HFFc6 (cell line): ENCODE measurements at regions not wholly inside any gene's neighbourhood (a gene's known extent, or its start where the extent isn't known, plus 50 kb on each side); places are given as distances from the start of the nearest gene placed in this dataset.

Source experiments
- DNase-seq: peaks from one replicate; pipeline ENCODE4 v3.0.0-alpha.2; 2018
- H3K27ac Mint-ChIP-seq: 2 replicates; pipeline ENCODE4 v1.8.0; 2020; ENCODE audit warnings: mild to moderate bottlenecking, mixed read lengths
- H3K27me3 Mint-ChIP-seq: 2 replicates; pipeline ENCODE4 v1.8.0; 2021; ENCODE audit warnings: mild to moderate bottlenecking, moderate library complexity, mixed read lengths; ENCODE audit not compliant: insufficient read depth
- H3K36me3 Mint-ChIP-seq: 2 replicates; pipeline ENCODE4 v1.8.0; 2021; ENCODE audit warnings: low read depth, mixed read lengths
- H3K4me1 Mint-ChIP-seq: 2 replicates; pipeline ENCODE4 v1.8.0; 2020; ENCODE audit warnings: low read depth, mixed read lengths
- H3K4me3 Mint-ChIP-seq: 2 replicates; pipeline ENCODE4 v1.8.0; 2020; ENCODE audit warnings: mild to moderate bottlenecking, moderate library complexity, mixed read lengths
- H3K9me3 Mint-ChIP-seq: 2 replicates; pipeline ENCODE4 v1.8.0; 2020; ENCODE audit warnings: mild to moderate bottlenecking, mixed read lengths
- TF ChIP-seq, protein P1 (sequence below): fragments of 200-600 bp; sonication (generic); IDR thresholded peaks from 2 replicates; pipeline ENCODE4 v1.5.0; 2021; ENCODE audit warnings: antibody characterized with exemption, mild to moderate bottlenecking

DNA sequence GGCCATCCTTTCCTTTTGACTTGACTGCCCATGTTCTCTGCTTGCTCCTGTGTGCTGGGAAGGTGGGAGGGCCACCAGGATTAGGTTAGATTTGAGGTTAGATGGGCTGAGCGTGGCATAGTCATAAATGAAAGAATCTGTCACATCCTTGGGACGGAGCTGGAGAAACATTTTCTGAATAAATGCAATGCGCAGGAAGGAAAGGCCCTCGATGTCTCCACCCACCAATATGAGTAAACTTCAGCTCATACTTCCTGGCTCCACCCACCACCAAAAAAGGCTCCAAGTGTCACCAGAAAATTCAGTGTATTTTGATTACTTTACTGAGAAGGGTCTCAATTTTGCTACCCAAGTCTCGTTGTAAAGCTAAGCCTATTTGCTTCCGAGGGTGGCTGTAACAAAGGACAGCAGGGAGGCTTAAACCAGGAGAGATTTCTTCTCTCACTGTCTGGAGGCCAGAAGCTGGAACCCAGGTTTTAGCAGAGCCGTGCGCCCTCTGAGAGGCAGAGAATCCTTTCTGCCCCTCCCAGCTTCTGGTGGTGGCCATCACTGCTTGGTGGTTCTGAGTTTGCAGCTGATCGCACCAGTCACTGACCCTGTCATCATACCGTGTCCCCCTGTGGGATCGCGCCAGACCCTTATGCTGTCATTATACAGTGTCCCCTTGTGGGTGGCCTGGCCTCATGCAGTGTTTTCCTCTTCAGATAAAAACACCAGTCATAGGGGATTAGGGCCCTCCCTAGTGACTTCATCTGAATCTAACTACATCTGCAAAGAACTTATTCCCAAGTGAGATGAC lies 137.8 kb downstream of the TTLL2 start:
- Mint-ChIP-seq H3K27ac (no peak overlapping the region), H3K36me3 (no peaks in the 10 kb centered on the region), H3K27me3 (no peaks in the 10 kb centered on the region), H3K4me3 (no peak overlapping the region), H3K4me1 (no peaks in the 10 kb centered on the region), H3K9me3 (peaks cover 46% of the 10 kb centered on the region)
- DNase-seq: no peak
- TF ChIP-seq, protein P1, sequence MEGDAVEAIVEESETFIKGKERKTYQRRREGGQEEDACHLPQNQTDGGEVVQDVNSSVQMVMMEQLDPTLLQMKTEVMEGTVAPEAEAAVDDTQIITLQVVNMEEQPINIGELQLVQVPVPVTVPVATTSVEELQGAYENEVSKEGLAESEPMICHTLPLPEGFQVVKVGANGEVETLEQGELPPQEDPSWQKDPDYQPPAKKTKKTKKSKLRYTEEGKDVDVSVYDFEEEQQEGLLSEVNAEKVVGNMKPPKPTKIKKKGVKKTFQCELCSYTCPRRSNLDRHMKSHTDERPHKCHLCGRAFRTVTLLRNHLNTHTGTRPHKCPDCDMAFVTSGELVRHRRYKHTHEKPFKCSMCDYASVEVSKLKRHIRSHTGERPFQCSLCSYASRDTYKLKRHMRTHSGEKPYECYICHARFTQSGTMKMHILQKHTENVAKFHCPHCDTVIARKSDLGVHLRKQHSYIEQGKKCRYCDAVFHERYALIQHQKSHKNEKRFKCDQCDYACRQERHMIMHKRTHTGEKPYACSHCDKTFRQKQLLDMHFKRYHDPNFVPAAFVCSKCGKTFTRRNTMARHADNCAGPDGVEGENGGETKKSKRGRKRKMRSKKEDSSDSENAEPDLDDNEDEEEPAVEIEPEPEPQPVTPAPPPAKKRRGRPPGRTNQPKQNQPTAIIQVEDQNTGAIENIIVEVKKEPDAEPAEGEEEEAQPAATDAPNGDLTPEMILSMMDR: no peak

DNA sequence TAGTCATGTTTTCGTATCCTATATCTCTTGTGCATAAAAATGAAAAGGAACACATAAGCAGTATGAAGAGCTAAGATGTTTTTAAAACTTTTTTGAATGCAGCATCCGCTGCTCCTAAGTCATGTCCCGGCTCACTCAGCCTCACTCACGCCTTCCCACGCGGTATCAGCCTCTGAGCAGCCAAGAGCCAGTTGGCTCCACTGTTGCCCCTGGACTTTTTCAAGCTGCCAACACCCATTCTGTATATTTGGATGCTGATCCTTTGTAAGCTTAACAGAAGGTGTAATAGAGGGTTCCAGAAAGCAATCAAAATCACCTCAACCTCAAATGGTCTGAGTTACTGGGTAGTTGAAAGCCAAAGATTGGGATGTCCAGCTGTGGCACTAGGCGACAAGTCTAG lies 139.3 kb downstream of the TTLL2 start:
- no peaks in the 10 kb centered on the region for H3K27me3 Mint-ChIP-seq
- H3K4me1 Mint-ChIP-seq: no peaks in the 10 kb centered on the region
- H3K9me3 Mint-ChIP-seq: peaks cover 60% of the 10 kb centered on the region
- TF ChIP-seq, protein P1: no peak
- H3K4me3 Mint-ChIP-seq: no peak overlapping the region
- H3K36me3 Mint-ChIP-seq: no peaks in the 10 kb centered on the region
- H3K27ac Mint-ChIP-seq: no peak overlapping the region
- no peak for DNase-seq

DNA sequence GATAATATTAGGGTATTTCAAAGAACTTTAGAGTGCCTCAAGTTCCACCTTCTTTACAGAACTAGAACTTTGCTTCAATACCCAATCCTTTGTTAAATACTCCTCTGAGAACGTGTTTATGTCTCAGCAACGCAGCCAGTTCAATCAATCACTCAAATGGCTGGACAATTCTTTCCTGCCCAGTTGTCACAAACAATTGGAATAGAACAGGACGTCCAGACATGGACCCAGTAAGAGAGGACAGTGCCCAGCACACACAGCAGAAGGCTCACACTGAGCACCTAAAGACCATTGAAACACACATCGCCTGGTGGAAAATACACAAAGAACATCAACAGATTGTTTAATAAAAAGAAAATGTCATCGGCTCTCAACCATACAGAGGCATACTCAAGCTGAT lies 140.6 kb downstream of the TTLL2 start:
- TF ChIP-seq, protein P1: no peak
- H3K27ac Mint-ChIP-seq: no peak overlapping the region
- no peaks in the 10 kb centered on the region for H3K4me1 Mint-ChIP-seq
- no peak for DNase-seq
- peaks cover 58% of the 10 kb centered on the region for H3K9me3 Mint-ChIP-seq
- no peaks in the 10 kb centered on the region for H3K27me3 Mint-ChIP-seq
- no peak overlapping the region for H3K4me3 Mint-ChIP-seq
- peaks cover 4% of the 10 kb centered on the region for H3K36me3 Mint-ChIP-seq

DNA sequence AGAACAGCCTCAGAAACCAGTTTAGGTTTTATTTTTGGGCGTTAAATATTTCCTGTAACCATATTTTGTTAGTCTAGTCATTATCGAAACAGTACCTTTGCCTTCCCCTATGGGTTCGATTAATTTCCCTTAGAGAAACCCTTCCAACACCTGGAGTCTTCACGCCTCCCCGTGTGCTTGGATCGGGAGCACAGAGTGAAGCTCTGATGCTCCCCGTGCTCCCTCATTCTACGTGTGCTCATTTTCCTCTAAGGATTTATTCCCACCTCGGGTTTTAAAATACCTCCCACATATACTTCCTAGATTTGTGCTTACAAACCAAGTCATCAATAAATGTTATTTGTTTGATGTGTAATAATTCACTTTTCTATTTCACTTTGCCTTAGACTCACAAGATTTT lies 142.4 kb downstream of the TTLL2 start:
- no peak overlapping the region for H3K4me3 Mint-ChIP-seq
- no peak overlapping the region for H3K27ac Mint-ChIP-seq
- H3K27me3 Mint-ChIP-seq: no peaks in the 10 kb centered on the region
- H3K36me3 Mint-ChIP-seq: peaks cover 14% of the 10 kb centered on the region
- peaks cover 55% of the 10 kb centered on the region for H3K9me3 Mint-ChIP-seq
- TF ChIP-seq, protein P1: no peak
- DNase-seq: no peak
- H3K4me1 Mint-ChIP-seq: no peaks in the 10 kb centered on the region

DNA sequence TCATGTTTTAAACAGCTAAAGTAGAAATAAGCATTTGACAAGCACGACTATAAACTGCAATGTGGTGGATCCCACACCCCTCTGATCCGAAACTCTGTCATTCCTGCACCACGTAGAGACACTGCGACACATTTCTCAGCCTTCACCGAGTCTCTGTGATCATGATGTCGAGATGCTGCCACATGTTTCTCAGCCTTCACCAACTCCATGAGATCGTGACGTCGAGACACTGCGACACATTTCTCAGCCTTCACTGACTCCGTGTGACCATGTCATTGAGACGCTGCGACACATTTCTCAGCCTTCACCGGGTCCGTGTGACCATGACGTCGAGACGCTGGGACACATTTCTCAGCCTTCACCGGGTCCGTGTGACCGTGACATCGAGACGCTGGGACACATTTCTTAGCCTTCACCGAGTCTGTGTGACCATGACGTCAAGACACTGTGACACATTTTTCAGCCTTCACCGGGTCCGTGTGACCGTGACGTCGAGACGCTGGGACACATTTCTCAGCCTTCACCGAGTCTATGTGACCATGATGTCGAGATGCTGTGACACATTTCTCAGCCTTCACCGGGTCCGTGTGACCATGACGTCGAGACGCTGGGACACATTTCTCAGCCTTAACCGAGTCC lies 143.0 kb downstream of the TTLL2 start:
- no peaks in the 10 kb centered on the region for H3K4me1 Mint-ChIP-seq
- no peaks in the 10 kb centered on the region for H3K27me3 Mint-ChIP-seq
- TF ChIP-seq, protein P1: no peak
- no peak for DNase-seq
- no peak overlapping the region for H3K4me3 Mint-ChIP-seq
- H3K36me3 Mint-ChIP-seq: peaks cover 18% of the 10 kb centered on the region
- H3K27ac Mint-ChIP-seq: no peak overlapping the region
- H3K9me3 Mint-ChIP-seq: peaks cover 58% of the 10 kb centered on the region
